T-helper 2 cell treated with Interferon-gamma antibody and Interleukin-4, amounts not matched to agents 5 μg/mL and 100 μg/mL, for 36 hours (primary cell): ENCODE measurements at regions not wholly inside any gene's neighbourhood (a gene's known extent, or its start where the extent isn't known, plus 50 kb on each side); places are given as distances from the start of the nearest gene placed in this dataset.

Experiments used
- DNase-seq: peaks from one replicate; pipeline ENCODE4 v3.0.0; 2021; ENCODE audit warnings: low spot score
- H3K27ac Mint-ChIP-seq: one replicate; pipeline ENCODE4 v1.8.0; 2021; ENCODE audit warnings: mild to moderate bottlenecking, mixed read lengths
- H3K27me3 Mint-ChIP-seq: one replicate; pipeline ENCODE4 v1.8.0; 2021; ENCODE audit warnings: low read depth, mixed read lengths
- H3K36me3 Mint-ChIP-seq: one replicate; pipeline ENCODE4 v1.8.0; 2021; ENCODE audit warnings: low read depth, mixed read lengths
- H3K4me1 Mint-ChIP-seq: one replicate; pipeline ENCODE4 v1.8.0; 2021; ENCODE audit warnings: low read depth, mixed read lengths
- H3K4me3 Mint-ChIP-seq: one replicate; pipeline ENCODE4 v1.8.0; 2022; ENCODE audit warnings: mild to moderate bottlenecking, moderate library complexity, mixed read lengths
- H3K9me3 Mint-ChIP-seq: one replicate; pipeline ENCODE4 v1.8.0; 2021; ENCODE audit warnings: mixed read lengths

GRCh38 chr4:128483816-128484215, 196.2 kb upstream of the PGRMC2 start:
- H3K27me3 Mint-ChIP-seq, result no peaks in the 10 kb centered on the region
- no peak overlapping the region for H3K27ac Mint-ChIP-seq
- H3K4me1 Mint-ChIP-seq, result peaks cover 3% of the 10 kb centered on the region
- no peaks in the 10 kb centered on the region for H3K9me3 Mint-ChIP-seq
- no peak overlapping the region for H3K4me3 Mint-ChIP-seq
- DNase-seq, result no peak
- no peaks in the 10 kb centered on the region for H3K36me3 Mint-ChIP-seq

GRCh38 chr4:128483041-128483440, 195.4 kb upstream of the PGRMC2 start:
- Mint-ChIP-seq H3K4me1 (peaks cover 3% of the 10 kb centered on the region), H3K4me3 (no peak overlapping the region), H3K36me3 (no peaks in the 10 kb centered on the region), H3K27ac (no peak overlapping the region), H3K27me3 (no peaks in the 10 kb centered on the region), H3K9me3 (no peaks in the 10 kb centered on the region)
- DNase-seq, result no peak

- no peaks in the 10 kb centered on the region for H3K36me3 Mint-ChIP-seq
- no peaks in the 10 kb centered on the region for H3K27me3 Mint-ChIP-seq
- H3K27ac Mint-ChIP-seq, result no peak overlapping the region
- peaks cover 3% of the 10 kb centered on the region for H3K4me1 Mint-ChIP-seq
- H3K9me3 Mint-ChIP-seq, result no peaks in the 10 kb centered on the region
- no peak for DNase-seq
- H3K4me3 Mint-ChIP-seq, result no peak overlapping the region
Observed at GRCh38 chr4:128481752-128482480, 194.3 kb upstream of the PGRMC2 start.

GRCh38 chr4:128480945-128481344, 193.3 kb upstream of the PGRMC2 start:
- H3K9me3 Mint-ChIP-seq, result no peaks in the 10 kb centered on the region

GRCh38 chr4:128477540-128477939, 189.9 kb upstream of the PGRMC2 start:
- Mint-ChIP-seq H3K27me3 (no peaks in the 10 kb centered on the region), H3K4me3 (no peak overlapping the region), H3K9me3 (no peaks in the 10 kb centered on the region), H3K4me1 (no peaks in the 10 kb centered on the region), H3K27ac (no peak overlapping the region), H3K36me3 (no peaks in the 10 kb centered on the region)
- no peak for DNase-seq

More at GRCh38 chr4:128480945-128481344, 193.3 kb upstream of the PGRMC2 start:
- no peaks in the 10 kb centered on the region for H3K27me3 Mint-ChIP-seq
- H3K36me3 Mint-ChIP-seq, result no peaks in the 10 kb centered on the region
- no peak overlapping the region for H3K27ac Mint-ChIP-seq
- H3K4me3 Mint-ChIP-seq, result no peak overlapping the region
- DNase-seq, result no peak
- H3K4me1 Mint-ChIP-seq, result peaks cover 3% of the 10 kb centered on the region

GRCh38 chr4:128475597-128475996, 188.0 kb upstream of the PGRMC2 start:
- no peaks in the 10 kb centered on the region for H3K4me1 Mint-ChIP-seq
- H3K4me3 Mint-ChIP-seq, result no peak overlapping the region
- H3K9me3 Mint-ChIP-seq, result no peaks in the 10 kb centered on the region
- no peaks in the 10 kb centered on the region for H3K36me3 Mint-ChIP-seq
- no peaks in the 10 kb centered on the region for H3K27me3 Mint-ChIP-seq
- no peak overlapping the region for H3K27ac Mint-ChIP-seq
- no peak for DNase-seq

GRCh38 chr4:128471576-128471975, 184.0 kb upstream of the PGRMC2 start:
- Mint-ChIP-seq H3K9me3 (no peaks in the 10 kb centered on the region), H3K36me3 (no peaks in the 10 kb centered on the region)
- no peak for DNase-seq

GRCh38 chr4:128470492-128471053, 183.0 kb upstream of the PGRMC2 start:
- no peaks in the 10 kb centered on the region for H3K4me1 Mint-ChIP-seq
- H3K27me3 Mint-ChIP-seq, result peaks cover 1% of the 10 kb centered on the region
- no peak overlapping the region for H3K4me3 Mint-ChIP-seq
- no peaks in the 10 kb centered on the region for H3K36me3 Mint-ChIP-seq
- DNase-seq, result no peak
- no peak overlapping the region for H3K27ac Mint-ChIP-seq
- no peaks in the 10 kb centered on the region for H3K9me3 Mint-ChIP-seq

More at GRCh38 chr4:128471576-128471975, 184.0 kb upstream of the PGRMC2 start:
- H3K27ac Mint-ChIP-seq, result no peak overlapping the region
- no peak overlapping the region for H3K4me3 Mint-ChIP-seq
- H3K4me1 Mint-ChIP-seq, result no peaks in the 10 kb centered on the region
- H3K27me3 Mint-ChIP-seq, result peaks cover 1% of the 10 kb centered on the region

- peaks cover 1% of the 10 kb centered on the region for H3K27me3 Mint-ChIP-seq
- no peak overlapping the region for H3K4me3 Mint-ChIP-seq
- H3K9me3 Mint-ChIP-seq, result no peaks in the 10 kb centered on the region
- H3K27ac Mint-ChIP-seq, result no peak overlapping the region
- H3K4me1 Mint-ChIP-seq, result no peaks in the 10 kb centered on the region
- no peak for DNase-seq
- H3K36me3 Mint-ChIP-seq, result no peaks in the 10 kb centered on the region
Observed at GRCh38 chr4:128468123-128468989, 180.7 kb upstream of the PGRMC2 start.

GRCh38 chr4:128465523-128465922, 177.9 kb upstream of the PGRMC2 start:
- H3K36me3 Mint-ChIP-seq, result no peaks in the 10 kb centered on the region
- no peak overlapping the region for H3K27ac Mint-ChIP-seq
- H3K27me3 Mint-ChIP-seq, result peaks cover 1% of the 10 kb centered on the region
- no peak overlapping the region for H3K4me3 Mint-ChIP-seq
- no peaks in the 10 kb centered on the region for H3K4me1 Mint-ChIP-seq
- DNase-seq, result no peak
- H3K9me3 Mint-ChIP-seq, result no peaks in the 10 kb centered on the region

GRCh38 chr4:128463006-128463405, 175.4 kb upstream of the PGRMC2 start:
- no peaks in the 10 kb centered on the region for H3K9me3 Mint-ChIP-seq
- H3K36me3 Mint-ChIP-seq, result no peaks in the 10 kb centered on the region
- no peak overlapping the region for H3K27ac Mint-ChIP-seq
- H3K4me3 Mint-ChIP-seq, result no peak overlapping the region
- no peaks in the 10 kb centered on the region for H3K4me1 Mint-ChIP-seq
- no peak for DNase-seq
- H3K27me3 Mint-ChIP-seq, result peaks cover 1% of the 10 kb centered on the region

- H3K4me3 Mint-ChIP-seq, result no peak overlapping the region
- H3K4me1 Mint-ChIP-seq, result no peaks in the 10 kb centered on the region
Observed at GRCh38 chr4:128462103-128462783, 174.6 kb upstream of the PGRMC2 start.

GRCh38 chr4:128461291-128462102, 173.9 kb upstream of the PGRMC2 start:
- Mint-ChIP-seq H3K27me3 (no peaks in the 10 kb centered on the region), H3K27ac (no peak overlapping the region), H3K9me3 (no peaks in the 10 kb centered on the region), H3K4me3 (no peak overlapping the region), H3K4me1 (no peaks in the 10 kb centered on the region), H3K36me3 (no peaks in the 10 kb centered on the region)
- no peak for DNase-seq

More at GRCh38 chr4:128462103-128462783, 174.6 kb upstream of the PGRMC2 start:
- Mint-ChIP-seq H3K9me3 (no peaks in the 10 kb centered on the region), H3K27me3 (no peaks in the 10 kb centered on the region), H3K36me3 (no peaks in the 10 kb centered on the region), H3K27ac (no peak overlapping the region)
- DNase-seq, result no peak
